ENCODE measurements at regions not wholly inside any gene's neighbourhood (a gene's known extent, or its start where the extent isn't known, plus 50 kb on each side); places are given as distances from the start of the nearest gene placed in this dataset.

DNA sequence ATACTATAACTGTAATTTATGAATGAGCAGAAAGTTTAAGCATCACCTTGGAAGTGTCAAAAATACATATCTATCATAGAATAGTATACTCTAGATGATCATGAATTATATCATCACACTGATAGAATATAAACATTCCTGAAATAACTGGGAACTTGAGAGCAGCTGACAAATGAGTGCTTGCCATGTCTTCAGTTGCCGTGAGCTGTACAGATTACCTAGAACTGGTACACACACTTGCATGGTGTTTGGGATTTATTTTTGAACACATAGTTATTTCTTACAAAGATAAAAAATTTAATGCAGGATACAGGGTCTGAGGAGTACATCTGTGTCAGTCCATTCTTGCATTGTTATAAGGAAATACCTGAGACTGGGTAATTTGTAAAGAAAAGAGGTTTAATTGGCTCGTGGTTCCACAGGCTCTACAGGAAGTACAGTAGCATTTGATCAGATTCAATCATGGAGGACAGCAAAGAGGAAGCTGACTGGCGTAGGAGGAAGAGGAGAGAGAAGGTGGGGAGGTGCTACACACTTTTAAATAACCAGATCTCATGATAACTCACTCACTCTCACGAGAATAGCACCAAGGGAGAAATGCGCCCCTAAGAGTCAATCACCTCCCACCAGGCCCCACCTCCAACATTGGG is 60.4 kb upstream of the MBNL2 start:
- no peaks in the 10 kb centered on the region for H3K23me2 ChIP-seq (ENCODE audit: low read depth, low read length)
- no peak overlapping the region for H2BK12ac ChIP-seq (ENCODE audit: low read depth, low read length)
- H3K27me3 ChIP-seq (replicated peaks in 1 of 4; ENCODE audit: control insufficient read depth in 3 of 4, extremely low read depth in 1 of 4, insufficient read depth in 3 of 4, low read length in 3 of 4): no peaks in the 10 kb centered on the region
- no peak overlapping the region for H2AFZ ChIP-seq (ENCODE audit: low read length)
- no peak overlapping the region for H2BK120ac ChIP-seq (replicated peaks; ENCODE audit: low read depth, low read length)
- no peak overlapping the region for H3K4ac ChIP-seq (replicated peaks; ENCODE audit: insufficient read length, low read depth, low read length)
- H3K4me2 ChIP-seq (ENCODE audit: insufficient read depth in 1 of 2, low read depth in 2 of 2, low read length in 2 of 2): no peak overlapping the region
- H3K4me1 ChIP-seq (replicated peaks in 1 of 4; ENCODE audit: control insufficient read depth in 3 of 4, insufficient read depth in 4 of 4, low read length in 3 of 4): no peaks in the 10 kb centered on the region
- no peaks in the 10 kb centered on the region for H3K9me3 ChIP-seq (ENCODE audit: insufficient read depth in 2 of 2, low read depth in 1 of 2, low read length in 1 of 2)
- no peaks in the 10 kb centered on the region for H3K79me2 ChIP-seq (ENCODE audit: control insufficient read depth in 1 of 2, insufficient read depth in 2 of 2, low read length in 2 of 2)
- no peak overlapping the region for H3K4me3 ChIP-seq (ENCODE audit: extremely low read depth in 1 of 4, insufficient read depth in 2 of 4, low read depth in 3 of 4, low read length in 4 of 4)
- no peak overlapping the region for H2AK5ac ChIP-seq (ENCODE audit: low read depth, low read length)
- H2BK15ac ChIP-seq (ENCODE audit: low read length): no peak overlapping the region
- no peak for FAIRE-seq
- no peak overlapping the region for H3K23ac ChIP-seq (ENCODE audit: insufficient read length)
- no peak overlapping the region for H2BK20ac ChIP-seq (ENCODE audit: low read length)
- H4K5ac ChIP-seq (ENCODE audit: insufficient read length, low read depth, low read length): no peak overlapping the region
- no peak overlapping the region for H3K9ac ChIP-seq (replicated peaks in 1 of 4; ENCODE audit: extremely low read depth in 1 of 4, low read depth in 3 of 4, low read length in 3 of 4)
- no peaks in the 10 kb centered on the region for H4K20me1 ChIP-seq (replicated peaks in 1 of 2; ENCODE audit: control insufficient read depth in 1 of 2, insufficient read depth in 2 of 2, low read length in 2 of 2)
- DNase-seq (ENCODE audit: low read depth in 1 of 2, low spot score in 2 of 2): no peak
- TF ChIP-seq, protein P1, sequence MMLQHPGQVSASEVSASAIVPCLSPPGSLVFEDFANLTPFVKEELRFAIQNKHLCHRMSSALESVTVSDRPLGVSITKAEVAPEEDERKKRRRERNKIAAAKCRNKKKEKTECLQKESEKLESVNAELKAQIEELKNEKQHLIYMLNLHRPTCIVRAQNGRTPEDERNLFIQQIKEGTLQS (IDR thresholded peaks at IDR 0.05; ENCODE audit: insufficient read depth, low read depth, low read length): no peak
- TF ChIP-seq, protein P2, sequence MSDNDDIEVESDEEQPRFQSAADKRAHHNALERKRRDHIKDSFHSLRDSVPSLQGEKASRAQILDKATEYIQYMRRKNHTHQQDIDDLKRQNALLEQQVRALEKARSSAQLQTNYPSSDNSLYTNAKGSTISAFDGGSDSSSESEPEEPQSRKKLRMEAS (IDR thresholded peaks at IDR 0.05): no peak
- TF ChIP-seq RFX5 (IDR thresholded peaks at IDR 0.05; ENCODE audit: borderline replicate concordance, low read depth, low read length) (no peak), SIX5 (IDR thresholded peaks at IDR 0.05; ENCODE audit: low read depth, low read length) (no peak), PHF8 (conservative IDR thresholded peaks at IDR 0.05; ENCODE audit: low read depth, low read length) (no peak), NRF1 (IDR thresholded peaks at IDR 0.05; ENCODE audit: low read depth, low read length) (no peak), HDAC6 (IDR thresholded peaks at IDR 0.05; ENCODE audit: low read depth, low read length) (no peak), HDAC2 (IDR thresholded peaks at IDR 0.05; ENCODE audit: borderline replicate concordance in 1 of 2, low read depth in 2 of 2, low read length in 2 of 2) (no peak), EZH2 (IDR thresholded peaks at IDR 0.05; ENCODE audit: low read depth, low read length, severe bottlenecking) (no peak), TBP (IDR thresholded peaks at IDR 0.05; ENCODE audit: low read depth, low read length) (no peak), EGR1 (IDR thresholded peaks at IDR 0.05; ENCODE audit: borderline replicate concordance, low read depth, low read length) (no peak), BACH1 (IDR thresholded peaks at IDR 0.05; ENCODE audit: low read length) (no peak), ASH2L (IDR thresholded peaks at IDR 0.05; ENCODE audit: low read length) (no peak), JUN (IDR thresholded peaks at IDR 0.05; ENCODE audit: low read depth, low read length) (no peak)
- H4K91ac ChIP-seq (replicated peaks; ENCODE audit: insufficient read length, low read length): no peak overlapping the region
- H3K18ac ChIP-seq (ENCODE audit: extremely low read depth, low read length): no peak overlapping the region
- WGBS, 2 experiments (ENCODE audit: extremely low coverage in 1 of 2, insufficient coverage in 1 of 2, insufficient read length in 1 of 2, insufficient replicate concordance in 2 of 2, low coverage in 1 of 2, low lambda C conversion rate in 2 of 2, missing lambda C conversion rate in 1 of 2): 89% methylated on average over 5 of the region's 5 CpGs; no CpG with 5 or more reads in 1 of the 2 experiments
- no peaks in the 10 kb centered on the region for H3K36me3 ChIP-seq (ENCODE audit: control insufficient read depth in 2 of 4, insufficient read depth in 4 of 4, low read length in 3 of 4)
- CTCF ChIA-PET (ENCODE audit: partially characterized antibody): interaction anchor here (0.5 to 2.2 kb wide), 5 partner anchors 9 to 236 kb away, joined by 3 to 6 read pairs (median 4); no protein-coding TSS in a partner anchor
- no peak overlapping the region for H4K8ac ChIP-seq (ENCODE audit: extremely low read depth, insufficient read depth, low read length)
- H3K27ac ChIP-seq (ENCODE audit: low read depth, low read length): no peak overlapping the region
- no peak overlapping the region for H3K56ac ChIP-seq (replicated peaks; ENCODE audit: insufficient read length, low read depth, low read length)
- no peak overlapping the region for H2BK5ac ChIP-seq (ENCODE audit: low read depth, low read length)
- no peak overlapping the region for H3K14ac ChIP-seq (ENCODE audit: insufficient read length)
- H3K79me1 ChIP-seq (ENCODE audit: low read depth, low read length): no peaks in the 10 kb centered on the region
- POLR2A ChIA-PET (ENCODE audit: partially characterized antibody): no interaction called here
